Esophagus squamous epithelium (tissue), 4 donors: ENCODE measurements at regions not wholly inside any gene's neighbourhood (a gene's known extent, or its start where the extent isn't known, plus 50 kb on each side); places are given as distances from the start of the nearest gene placed in this dataset.

Source experiments
- CTCF ChIP-seq, 6 experiments: fragments of 450-650 bp in 4 of 6; fragments of 200-600 bp in 2 of 6; sonication (generic) in 2 of 6; IDR thresholded peaks; one replicate each; pipeline ENCODE4 v1.5.1; 2016 to 2019; ENCODE audit warnings: antibody characterized with exemption in 6 of 6, mild to moderate bottlenecking in 4 of 6, moderate library complexity in 4 of 6
- POLR2A ChIP-seq, 4 donors: fragments of 450-650 bp; IDR thresholded peaks; one replicate each; pipeline ENCODE4 v1.6.1; 2017; ENCODE audit warnings: antibody characterized with exemption in 4 of 4, mild to moderate bottlenecking in 4 of 4, moderate library complexity in 3 of 4

- TF ChIP-seq CTCF (IDR thresholded peaks at IDR 0.05) (no peak), POLR2A (IDR thresholded peaks at IDR 0.05) (no peak)
These were observed 64.4 kb downstream of the NPTX2 start for GRCh38 chr7:98681511-98681910.
